Liver (tissue), 3 donors: ENCODE measurements at regions not wholly inside any gene's neighbourhood (a gene's known extent, or its start where the extent isn't known, plus 50 kb on each side); places are given as distances from the start of the nearest gene placed in this dataset.

Source experiments
- EGR1 ChIP-seq, 2 donors: IDR thresholded peaks; 2 replicates each; pipeline ENCODE4 v1.6.1; 2016 to 2018; ENCODE audit warnings: antibody characterized with exemption in 2 of 2, low read depth in 2 of 2
- FOXA1 ChIP-seq: IDR thresholded peaks from 2 replicates; pipeline ENCODE4 v1.6.1; 2016; ENCODE audit warnings: antibody characterized with exemption
- HNF4G ChIP-seq: IDR thresholded peaks from 2 replicates; pipeline ENCODE4 v1.6.1; 2016; ENCODE audit warnings: antibody characterized with exemption
- RAD21 ChIP-seq, 2 donors: IDR thresholded peaks; 2 replicates each; pipeline ENCODE4 v1.6.1; 2016; ENCODE audit warnings: antibody characterized with exemption in 2 of 2, mild to moderate bottlenecking in 2 of 2
- RXRA ChIP-seq, 2 donors: IDR thresholded peaks; 2 replicates each; pipeline ENCODE4 v1.6.1; 2017 to 2018; ENCODE audit warnings: antibody characterized with exemption in 2 of 2, mild to moderate bottlenecking in 1 of 2
- SP1 ChIP-seq: IDR thresholded peaks from 2 replicates; pipeline ENCODE4 v1.6.1; 2018; ENCODE audit warnings: antibody characterized with exemption, mild to moderate bottlenecking
- TAF1 ChIP-seq: conservative IDR thresholded peaks from 2 replicates; pipeline ENCODE4 v1.6.1; 2016; ENCODE audit warnings: antibody characterized with exemption, mild to moderate bottlenecking
- YY1 ChIP-seq: IDR thresholded peaks from 2 replicates; pipeline ENCODE4 v1.6.1; 2016; ENCODE audit warnings: antibody characterized with exemption, mild to moderate bottlenecking
- TF ChIP-seq, protein P1 (sequence below): IDR thresholded peaks from 2 replicates; pipeline ENCODE4 v1.6.1; 2016; ENCODE audit warnings: antibody characterized with exemption, mild to moderate bottlenecking
- TF ChIP-seq, protein P2 (sequence below): fragments of 150-350 bp; IDR thresholded peaks from 2 replicates; pipeline ENCODE4 v1.5.1; 2017; ENCODE audit warnings: improper control_type of control experiment, low read depth, low read length; ENCODE audit not compliant: missing input control
- TF ChIP-seq, protein P3 (sequence below): IDR thresholded peaks from 2 replicates; pipeline ENCODE4 v1.6.1; 2016; ENCODE audit warnings: antibody characterized with exemption
- TF ChIP-seq, protein P4 (sequence below): IDR thresholded peaks from 2 replicates; pipeline ENCODE4 v1.6.1; 2016; ENCODE audit warnings: antibody characterized with exemption
- TF ChIP-seq, protein P5 (sequence below): IDR thresholded peaks from 2 replicates; pipeline ENCODE4 v1.6.1; 2016; ENCODE audit warnings: antibody characterized with exemption
- donor health status: healthy.
- donor health status: healthy.

DNA sequence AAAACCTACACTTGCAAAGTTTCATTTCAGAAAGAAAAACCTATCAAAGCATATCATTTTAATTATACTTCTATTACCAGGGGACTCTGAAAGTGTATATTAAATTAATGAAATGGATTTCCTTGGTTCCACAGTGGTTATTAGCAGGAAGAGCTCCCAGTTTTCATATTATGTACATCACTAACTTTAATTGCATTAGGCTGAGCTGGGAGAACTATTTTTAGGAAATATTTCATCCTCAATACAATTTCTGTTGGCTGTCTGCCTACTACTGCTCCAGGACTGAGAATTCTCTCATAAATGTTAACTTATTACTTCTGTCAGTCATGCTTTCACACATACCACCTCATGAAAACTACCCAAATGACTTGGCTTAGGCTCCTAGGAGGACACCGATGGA, 301.4 kb downstream of the CMPK2 start:
- TF ChIP-seq, protein P1, sequence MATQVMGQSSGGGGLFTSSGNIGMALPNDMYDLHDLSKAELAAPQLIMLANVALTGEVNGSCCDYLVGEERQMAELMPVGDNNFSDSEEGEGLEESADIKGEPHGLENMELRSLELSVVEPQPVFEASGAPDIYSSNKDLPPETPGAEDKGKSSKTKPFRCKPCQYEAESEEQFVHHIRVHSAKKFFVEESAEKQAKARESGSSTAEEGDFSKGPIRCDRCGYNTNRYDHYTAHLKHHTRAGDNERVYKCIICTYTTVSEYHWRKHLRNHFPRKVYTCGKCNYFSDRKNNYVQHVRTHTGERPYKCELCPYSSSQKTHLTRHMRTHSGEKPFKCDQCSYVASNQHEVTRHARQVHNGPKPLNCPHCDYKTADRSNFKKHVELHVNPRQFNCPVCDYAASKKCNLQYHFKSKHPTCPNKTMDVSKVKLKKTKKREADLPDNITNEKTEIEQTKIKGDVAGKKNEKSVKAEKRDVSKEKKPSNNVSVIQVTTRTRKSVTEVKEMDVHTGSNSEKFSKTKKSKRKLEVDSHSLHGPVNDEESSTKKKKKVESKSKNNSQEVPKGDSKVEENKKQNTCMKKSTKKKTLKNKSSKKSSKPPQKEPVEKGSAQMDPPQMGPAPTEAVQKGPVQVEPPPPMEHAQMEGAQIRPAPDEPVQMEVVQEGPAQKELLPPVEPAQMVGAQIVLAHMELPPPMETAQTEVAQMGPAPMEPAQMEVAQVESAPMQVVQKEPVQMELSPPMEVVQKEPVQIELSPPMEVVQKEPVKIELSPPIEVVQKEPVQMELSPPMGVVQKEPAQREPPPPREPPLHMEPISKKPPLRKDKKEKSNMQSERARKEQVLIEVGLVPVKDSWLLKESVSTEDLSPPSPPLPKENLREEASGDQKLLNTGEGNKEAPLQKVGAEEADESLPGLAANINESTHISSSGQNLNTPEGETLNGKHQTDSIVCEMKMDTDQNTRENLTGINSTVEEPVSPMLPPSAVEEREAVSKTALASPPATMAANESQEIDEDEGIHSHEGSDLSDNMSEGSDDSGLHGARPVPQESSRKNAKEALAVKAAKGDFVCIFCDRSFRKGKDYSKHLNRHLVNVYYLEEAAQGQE = no peak
- TF ChIP-seq, protein P2, sequence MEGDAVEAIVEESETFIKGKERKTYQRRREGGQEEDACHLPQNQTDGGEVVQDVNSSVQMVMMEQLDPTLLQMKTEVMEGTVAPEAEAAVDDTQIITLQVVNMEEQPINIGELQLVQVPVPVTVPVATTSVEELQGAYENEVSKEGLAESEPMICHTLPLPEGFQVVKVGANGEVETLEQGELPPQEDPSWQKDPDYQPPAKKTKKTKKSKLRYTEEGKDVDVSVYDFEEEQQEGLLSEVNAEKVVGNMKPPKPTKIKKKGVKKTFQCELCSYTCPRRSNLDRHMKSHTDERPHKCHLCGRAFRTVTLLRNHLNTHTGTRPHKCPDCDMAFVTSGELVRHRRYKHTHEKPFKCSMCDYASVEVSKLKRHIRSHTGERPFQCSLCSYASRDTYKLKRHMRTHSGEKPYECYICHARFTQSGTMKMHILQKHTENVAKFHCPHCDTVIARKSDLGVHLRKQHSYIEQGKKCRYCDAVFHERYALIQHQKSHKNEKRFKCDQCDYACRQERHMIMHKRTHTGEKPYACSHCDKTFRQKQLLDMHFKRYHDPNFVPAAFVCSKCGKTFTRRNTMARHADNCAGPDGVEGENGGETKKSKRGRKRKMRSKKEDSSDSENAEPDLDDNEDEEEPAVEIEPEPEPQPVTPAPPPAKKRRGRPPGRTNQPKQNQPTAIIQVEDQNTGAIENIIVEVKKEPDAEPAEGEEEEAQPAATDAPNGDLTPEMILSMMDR = no peak
- TF ChIP-seq YY1 (no peak), EGR1 (IDR thresholded peaks at IDR 0.05; ENCODE audit: low read depth in 2 of 2) (no peak), RAD21 (IDR thresholded peaks at IDR 0.05) (no peak), TAF1 (no peak), FOXA1 (no peak), RXRA (IDR thresholded peaks at IDR 0.05) (no peak), SP1 (no peak), HNF4G (no peak)
- TF ChIP-seq, protein P3, sequence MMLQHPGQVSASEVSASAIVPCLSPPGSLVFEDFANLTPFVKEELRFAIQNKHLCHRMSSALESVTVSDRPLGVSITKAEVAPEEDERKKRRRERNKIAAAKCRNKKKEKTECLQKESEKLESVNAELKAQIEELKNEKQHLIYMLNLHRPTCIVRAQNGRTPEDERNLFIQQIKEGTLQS = no peak
- TF ChIP-seq, protein P4, sequence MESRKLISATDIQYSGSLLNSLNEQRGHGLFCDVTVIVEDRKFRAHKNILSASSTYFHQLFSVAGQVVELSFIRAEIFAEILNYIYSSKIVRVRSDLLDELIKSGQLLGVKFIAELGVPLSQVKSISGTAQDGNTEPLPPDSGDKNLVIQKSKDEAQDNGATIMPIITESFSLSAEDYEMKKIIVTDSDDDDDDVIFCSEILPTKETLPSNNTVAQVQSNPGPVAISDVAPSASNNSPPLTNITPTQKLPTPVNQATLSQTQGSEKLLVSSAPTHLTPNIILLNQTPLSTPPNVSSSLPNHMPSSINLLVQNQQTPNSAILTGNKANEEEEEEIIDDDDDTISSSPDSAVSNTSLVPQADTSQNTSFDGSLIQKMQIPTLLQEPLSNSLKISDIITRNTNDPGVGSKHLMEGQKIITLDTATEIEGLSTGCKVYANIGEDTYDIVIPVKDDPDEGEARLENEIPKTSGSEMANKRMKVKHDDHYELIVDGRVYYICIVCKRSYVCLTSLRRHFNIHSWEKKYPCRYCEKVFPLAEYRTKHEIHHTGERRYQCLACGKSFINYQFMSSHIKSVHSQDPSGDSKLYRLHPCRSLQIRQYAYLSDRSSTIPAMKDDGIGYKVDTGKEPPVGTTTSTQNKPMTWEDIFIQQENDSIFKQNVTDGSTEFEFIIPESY = no peak
- TF ChIP-seq, protein P5, sequence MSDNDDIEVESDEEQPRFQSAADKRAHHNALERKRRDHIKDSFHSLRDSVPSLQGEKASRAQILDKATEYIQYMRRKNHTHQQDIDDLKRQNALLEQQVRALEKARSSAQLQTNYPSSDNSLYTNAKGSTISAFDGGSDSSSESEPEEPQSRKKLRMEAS = no peak
